ENCODE measurements at regions not wholly inside any gene's neighbourhood (a gene's known extent, or its start where the extent isn't known, plus 50 kb on each side); places are given as distances from the start of the nearest gene placed in this dataset.

GRCh38 chr12:58046271-58046670, 104.9 kb downstream of the ATP23 start:
- no peak for TF ChIP-seq EGR1 (IDR thresholded peaks at IDR 0.05)
- no peak for TF ChIP-seq TCF12 (IDR thresholded peaks at IDR 0.05; ENCODE audit: low read depth)
- no peak for TF ChIP-seq TAF1 (IDR thresholded peaks at IDR 0.05; ENCODE audit: low read depth)
- no peak for TF ChIP-seq RAD21 (IDR thresholded peaks at IDR 0.05; ENCODE audit: low read depth)
- no peak for TF ChIP-seq ZBTB7A (IDR thresholded peaks at IDR 0.05; ENCODE audit: low read depth)
- no peak for TF ChIP-seq CREB1 (IDR thresholded peaks at IDR 0.05; ENCODE audit: low read depth)
- TF ChIP-seq MAX (IDR thresholded peaks at IDR 0.05): no peak
- TF ChIP-seq EP300 (IDR thresholded peaks at IDR 0.05; ENCODE audit: borderline replicate concordance): no peak
- TF ChIP-seq REST (IDR thresholded peaks at IDR 0.05; ENCODE audit: low read depth): no peak
- TF ChIP-seq TEAD4 (IDR thresholded peaks at IDR 0.05): no peak
- TF ChIP-seq NFIC (IDR thresholded peaks at IDR 0.05): no peak
- no peak for TF ChIP-seq CEBPB (IDR thresholded peaks at IDR 0.05)
- TF ChIP-seq YY1 (IDR thresholded peaks at IDR 0.05; ENCODE audit: low read depth): no peak
- TF ChIP-seq FOXM1 (IDR thresholded peaks at IDR 0.05; ENCODE audit: borderline replicate concordance, low read depth): no peak
- TF ChIP-seq, protein P1, sequence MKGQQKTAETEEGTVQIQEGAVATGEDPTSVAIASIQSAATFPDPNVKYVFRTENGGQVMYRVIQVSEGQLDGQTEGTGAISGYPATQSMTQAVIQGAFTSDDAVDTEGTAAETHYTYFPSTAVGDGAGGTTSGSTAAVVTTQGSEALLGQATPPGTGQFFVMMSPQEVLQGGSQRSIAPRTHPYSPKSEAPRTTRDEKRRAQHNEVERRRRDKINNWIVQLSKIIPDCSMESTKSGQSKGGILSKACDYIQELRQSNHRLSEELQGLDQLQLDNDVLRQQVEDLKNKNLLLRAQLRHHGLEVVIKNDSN (IDR thresholded peaks at IDR 0.05): no peak

DNA sequence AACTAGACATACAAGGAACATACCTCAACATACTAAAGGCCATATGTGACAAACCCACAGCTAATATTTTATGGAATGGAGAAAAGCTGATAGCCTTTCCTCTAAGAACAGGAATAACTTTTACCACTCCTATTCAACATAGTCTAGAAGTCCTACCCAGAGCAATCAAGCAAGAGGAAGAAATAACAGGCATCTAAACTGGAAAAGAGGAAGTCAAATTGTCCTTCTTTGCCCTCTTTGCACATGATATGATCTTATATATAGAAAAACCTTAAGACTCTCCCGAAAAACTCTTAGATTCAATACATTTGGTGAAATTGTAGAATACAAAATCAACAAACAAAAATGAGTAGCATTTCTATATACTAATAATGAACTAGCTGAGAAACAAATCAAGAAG, 110.0 kb downstream of the ATP23 start:
- TF ChIP-seq NFIC (IDR thresholded peaks at IDR 0.05) (no peak), EP300 (IDR thresholded peaks at IDR 0.05; ENCODE audit: borderline replicate concordance) (no peak), TEAD4 (IDR thresholded peaks at IDR 0.05) (no peak), MAX (IDR thresholded peaks at IDR 0.05) (no peak), RAD21 (IDR thresholded peaks at IDR 0.05; ENCODE audit: low read depth) (no peak), TAF1 (IDR thresholded peaks at IDR 0.05; ENCODE audit: low read depth) (no peak)

GRCh38 chr12:58064666-58065065, 123.3 kb downstream of the ATP23 start:
- TF ChIP-seq REST (IDR thresholded peaks at IDR 0.05; ENCODE audit: low read depth) (no peak), ZBTB7A (IDR thresholded peaks at IDR 0.05; ENCODE audit: low read depth) (no peak), CREB1 (IDR thresholded peaks at IDR 0.05; ENCODE audit: low read depth) (no peak), MAX (IDR thresholded peaks at IDR 0.05) (no peak), FOXM1 (IDR thresholded peaks at IDR 0.05; ENCODE audit: borderline replicate concordance, low read depth) (no peak), TCF12 (IDR thresholded peaks at IDR 0.05; ENCODE audit: low read depth) (no peak), EGR1 (IDR thresholded peaks at IDR 0.05) (no peak), NFIC (IDR thresholded peaks at IDR 0.05) (no peak), TAF1 (IDR thresholded peaks at IDR 0.05; ENCODE audit: low read depth) (no peak), EP300 (IDR thresholded peaks at IDR 0.05; ENCODE audit: borderline replicate concordance) (no peak), TEAD4 (IDR thresholded peaks at IDR 0.05) (no peak), CEBPB (IDR thresholded peaks at IDR 0.05) (no peak), RAD21 (IDR thresholded peaks at IDR 0.05; ENCODE audit: low read depth) (no peak), YY1 (IDR thresholded peaks at IDR 0.05; ENCODE audit: low read depth) (no peak)
- TF ChIP-seq, protein P1 (IDR thresholded peaks at IDR 0.05): no peak

- TF ChIP-seq NFIC (IDR thresholded peaks at IDR 0.05) (peak; percentile 82), MAX (IDR thresholded peaks at IDR 0.05) (no peak)
These were observed 124.9 kb downstream of the ATP23 start for GRCh38 chr12:58066296-58066695.

- no peak for TF ChIP-seq TAF1 (IDR thresholded peaks at IDR 0.05; ENCODE audit: low read depth)
These were observed 126.4 kb downstream of the ATP23 start for GRCh38 chr12:58067610-58068387.

DNA sequence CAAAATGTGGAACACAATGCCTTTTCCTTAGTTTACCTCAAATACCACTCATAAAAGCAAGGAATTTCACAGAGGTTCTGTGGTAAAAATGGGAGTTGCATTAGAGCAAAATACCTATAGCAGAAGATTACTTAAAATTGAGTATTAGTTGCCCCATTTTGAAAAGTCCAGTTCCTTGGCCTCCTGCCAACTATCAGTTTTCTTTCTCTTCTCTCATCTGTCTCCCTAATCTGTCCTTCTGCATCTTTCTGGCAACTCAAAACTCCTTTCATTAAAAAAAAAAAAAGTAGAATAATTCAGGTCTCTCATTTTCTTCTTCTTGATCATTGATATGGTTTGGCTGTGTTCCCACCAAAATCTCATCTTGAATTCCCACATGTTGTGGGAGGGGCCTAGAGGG, 127.3 kb downstream of the ATP23 start:
- peak; percentile 23; the same call in 1 of the 2 replicates for TF ChIP-seq NFIC (IDR thresholded peaks at IDR 0.05)
- TF ChIP-seq TAF1 (IDR thresholded peaks at IDR 0.05; ENCODE audit: low read depth): no peak
- no peak for TF ChIP-seq ZBTB7A (IDR thresholded peaks at IDR 0.05; ENCODE audit: low read depth)
- TF ChIP-seq EP300 (IDR thresholded peaks at IDR 0.05; ENCODE audit: borderline replicate concordance): no peak
- no peak for TF ChIP-seq TCF12 (IDR thresholded peaks at IDR 0.05; ENCODE audit: low read depth)

All from Ishikawa (cell line).